ENCODE measurements at regions not wholly inside any gene's neighbourhood (a gene's known extent, or its start where the extent isn't known, plus 50 kb on each side); places are given as distances from the start of the nearest gene placed in this dataset.

DNA sequence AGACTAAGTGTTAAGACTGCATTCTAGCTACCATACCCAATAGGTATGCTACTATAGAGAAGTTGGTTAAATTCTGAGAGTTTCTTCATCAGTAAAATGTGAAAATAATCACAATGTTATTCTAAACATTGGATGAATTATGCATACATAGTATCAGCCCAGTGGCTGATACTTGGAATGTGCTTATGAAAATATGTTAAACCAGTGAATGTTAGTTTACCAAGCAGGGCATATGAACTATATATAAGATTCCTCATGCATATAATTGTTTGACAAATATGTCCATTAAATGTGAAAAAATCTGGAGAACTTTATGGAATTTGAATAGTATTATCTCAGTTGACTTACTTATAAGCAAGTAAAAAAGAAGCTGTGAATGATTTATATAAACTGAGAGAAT lies 296.1 kb downstream of the IL15 start:
- Histone ChIP-seq H3K27me3 (no peaks in the 10 kb centered on the region), H3K4me3 (no peak overlapping the region), H3K27ac (no peak overlapping the region), H3K4me1 (no peaks in the 10 kb centered on the region), H3K36me3 (no peaks in the 10 kb centered on the region), H3K9me3 (no peaks in the 10 kb centered on the region)
- DNase-seq (ENCODE audit: extremely low spot score in 2 of 2), result no peak
- TF ChIP-seq, protein P1, sequence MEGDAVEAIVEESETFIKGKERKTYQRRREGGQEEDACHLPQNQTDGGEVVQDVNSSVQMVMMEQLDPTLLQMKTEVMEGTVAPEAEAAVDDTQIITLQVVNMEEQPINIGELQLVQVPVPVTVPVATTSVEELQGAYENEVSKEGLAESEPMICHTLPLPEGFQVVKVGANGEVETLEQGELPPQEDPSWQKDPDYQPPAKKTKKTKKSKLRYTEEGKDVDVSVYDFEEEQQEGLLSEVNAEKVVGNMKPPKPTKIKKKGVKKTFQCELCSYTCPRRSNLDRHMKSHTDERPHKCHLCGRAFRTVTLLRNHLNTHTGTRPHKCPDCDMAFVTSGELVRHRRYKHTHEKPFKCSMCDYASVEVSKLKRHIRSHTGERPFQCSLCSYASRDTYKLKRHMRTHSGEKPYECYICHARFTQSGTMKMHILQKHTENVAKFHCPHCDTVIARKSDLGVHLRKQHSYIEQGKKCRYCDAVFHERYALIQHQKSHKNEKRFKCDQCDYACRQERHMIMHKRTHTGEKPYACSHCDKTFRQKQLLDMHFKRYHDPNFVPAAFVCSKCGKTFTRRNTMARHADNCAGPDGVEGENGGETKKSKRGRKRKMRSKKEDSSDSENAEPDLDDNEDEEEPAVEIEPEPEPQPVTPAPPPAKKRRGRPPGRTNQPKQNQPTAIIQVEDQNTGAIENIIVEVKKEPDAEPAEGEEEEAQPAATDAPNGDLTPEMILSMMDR (IDR thresholded peaks at IDR 0.05), result no peak
- TF ChIP-seq POLR2AphosphoS5 (IDR thresholded peaks at IDR 0.05; ENCODE audit: insufficient read depth in 1 of 2, low read depth in 1 of 2), result no peak
- TF ChIP-seq POLR2A (IDR thresholded peaks at IDR 0.05), result no peak
- intact Hi-C loops (cut with DNase I), result no loop called here

DNA sequence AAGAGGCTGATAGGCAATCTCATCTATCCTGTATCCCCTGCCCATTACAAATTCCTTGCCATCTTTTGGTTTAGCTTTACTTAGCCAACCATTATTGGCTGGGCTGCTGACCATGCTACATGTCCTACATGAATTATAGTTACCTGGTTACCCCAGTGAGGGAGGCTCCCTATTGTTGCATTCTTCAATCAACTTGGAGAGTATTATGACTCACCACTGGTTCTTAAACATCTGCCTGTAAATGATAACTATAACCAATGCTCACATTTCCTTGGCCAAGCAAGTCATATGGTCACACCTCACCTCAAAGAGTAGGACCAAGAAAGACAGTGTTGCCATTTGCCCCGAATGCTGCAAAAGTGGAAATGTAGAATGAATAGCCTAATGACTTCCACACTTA lies 297.6 kb downstream of the IL15 start:
- no peaks in the 10 kb centered on the region for H3K27me3 ChIP-seq
- no peak overlapping the region for H3K4me3 ChIP-seq
- H3K4me1 ChIP-seq, result no peaks in the 10 kb centered on the region
- H3K36me3 ChIP-seq, result no peaks in the 10 kb centered on the region
- no peak for DNase-seq (ENCODE audit: extremely low spot score in 2 of 2)
- TF ChIP-seq, protein P1 (IDR thresholded peaks at IDR 0.05), result no peak
- TF ChIP-seq POLR2AphosphoS5 (IDR thresholded peaks at IDR 0.05; ENCODE audit: insufficient read depth in 1 of 2, low read depth in 1 of 2) (no peak), POLR2A (IDR thresholded peaks at IDR 0.05) (no peak)
- no peaks in the 10 kb centered on the region for H3K9me3 ChIP-seq
- intact Hi-C loops (cut with DNase I), result no loop called here
- H3K27ac ChIP-seq, result no peak overlapping the region

DNA sequence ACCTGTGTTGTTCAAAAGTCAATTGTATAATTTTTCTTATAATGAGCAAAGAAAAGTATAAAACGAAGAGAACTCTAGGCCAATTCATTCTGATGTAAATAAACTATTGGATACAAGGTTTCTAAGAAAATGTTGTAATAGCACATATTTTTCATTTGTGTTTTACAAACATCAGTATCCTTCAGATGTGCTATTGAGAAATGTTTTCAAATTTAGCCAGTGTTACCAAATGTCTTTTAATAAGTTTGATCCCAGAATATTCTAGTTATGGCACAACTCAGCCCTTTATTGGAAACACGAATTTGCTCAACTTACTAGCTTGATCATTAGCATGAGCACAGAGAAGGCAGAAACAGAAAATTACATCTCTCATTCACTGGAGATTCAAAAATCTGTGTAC lies 319.3 kb downstream of the IL15 start:
- no peaks in the 10 kb centered on the region for H3K36me3 ChIP-seq
- no peaks in the 10 kb centered on the region for H3K9me3 ChIP-seq
- H3K4me3 ChIP-seq, result no peak overlapping the region
- TF ChIP-seq POLR2AphosphoS5 (IDR thresholded peaks at IDR 0.05; ENCODE audit: insufficient read depth in 1 of 2, low read depth in 1 of 2) (no peak), POLR2A (IDR thresholded peaks at IDR 0.05) (no peak)
- TF ChIP-seq, protein P1 (IDR thresholded peaks at IDR 0.05), result no peak
- H3K27ac ChIP-seq, result no peak overlapping the region
- H3K27me3 ChIP-seq, result no peaks in the 10 kb centered on the region
- H3K4me1 ChIP-seq, result no peaks in the 10 kb centered on the region
- DNase-seq (ENCODE audit: extremely low spot score in 2 of 2), result no peak
- intact Hi-C loops (cut with DNase I), result no loop called here

DNA sequence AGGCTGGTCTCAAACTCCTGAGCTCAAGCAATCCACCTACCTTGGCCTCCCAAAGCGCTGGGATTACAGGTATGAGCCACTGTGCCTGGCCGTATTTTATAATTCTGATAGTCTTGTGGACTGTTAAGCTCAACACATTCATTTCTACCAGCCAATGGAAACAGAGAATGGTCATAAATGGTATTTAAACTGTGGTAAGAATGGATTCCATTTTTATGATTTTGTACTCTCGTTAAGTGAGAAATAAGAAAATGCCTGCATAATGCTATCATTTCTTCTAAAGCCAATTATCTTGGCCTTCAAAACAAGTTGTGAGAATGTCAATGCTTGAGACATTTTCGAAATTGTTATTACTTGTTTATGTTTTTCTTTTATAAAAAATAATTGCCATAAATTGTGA lies 321.0 kb downstream of the IL15 start:
- intact Hi-C loops (cut with DNase I), result no loop called here
- TF ChIP-seq POLR2A (IDR thresholded peaks at IDR 0.05), result no peak
- TF ChIP-seq, protein P1 (IDR thresholded peaks at IDR 0.05), result no peak
- no peak for TF ChIP-seq POLR2AphosphoS5 (IDR thresholded peaks at IDR 0.05; ENCODE audit: insufficient read depth in 1 of 2, low read depth in 1 of 2)
- no peaks in the 10 kb centered on the region for H3K36me3 ChIP-seq
- H3K4me3 ChIP-seq, result no peak overlapping the region
- no peaks in the 10 kb centered on the region for H3K4me1 ChIP-seq
- DNase-seq (ENCODE audit: extremely low spot score in 2 of 2), result no peak
- no peak overlapping the region for H3K27ac ChIP-seq
- no peaks in the 10 kb centered on the region for H3K9me3 ChIP-seq
- no peaks in the 10 kb centered on the region for H3K27me3 ChIP-seq

DNA sequence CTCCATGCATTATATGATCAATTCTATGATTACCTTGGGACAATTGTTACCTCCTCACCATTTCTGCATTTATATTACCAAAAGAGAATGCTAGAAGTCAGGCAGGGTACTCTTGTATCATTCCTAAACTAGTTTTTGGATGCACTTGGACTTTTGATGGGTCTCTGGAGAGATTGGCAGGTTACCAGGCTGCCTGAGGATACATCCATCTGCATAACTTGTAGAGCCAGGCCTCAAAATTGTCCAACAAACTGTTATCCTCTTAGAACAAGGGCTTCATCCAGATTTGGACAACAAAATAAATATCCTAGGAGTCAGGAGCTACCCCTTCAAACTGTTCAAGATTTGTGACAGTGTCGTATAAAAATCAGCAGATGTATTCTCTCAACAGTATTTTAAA lies 326.1 kb downstream of the IL15 start:
- Histone ChIP-seq H3K27me3 (no peaks in the 10 kb centered on the region), H3K4me3 (no peak overlapping the region), H3K9me3 (no peaks in the 10 kb centered on the region), H3K36me3 (no peaks in the 10 kb centered on the region), H3K27ac (no peak overlapping the region), H3K4me1 (no peaks in the 10 kb centered on the region)
- TF ChIP-seq POLR2A (IDR thresholded peaks at IDR 0.05), result no peak
- TF ChIP-seq, protein P1 (IDR thresholded peaks at IDR 0.05), result no peak
- no peak for TF ChIP-seq POLR2AphosphoS5 (IDR thresholded peaks at IDR 0.05; ENCODE audit: insufficient read depth in 1 of 2, low read depth in 1 of 2)
- no peak for DNase-seq (ENCODE audit: extremely low spot score in 2 of 2)
- intact Hi-C loops (cut with DNase I), result no loop called here

All from vagina (tissue), 2 donors.